HG03558 (cell line): ENCODE measurements at regions not wholly inside any gene's neighbourhood (a gene's known extent, or its start where the extent isn't known, plus 50 kb on each side); places are given as distances from the start of the nearest gene placed in this dataset.

ENCODE experiments used
- ATAC-seq: cut with Tn5 transposase; IDR thresholded peaks from one replicate; pipeline ENCODE4 v1.9.1; 2021; ENCODE audit warnings: moderate number of reproducible peaks; ENCODE audit not compliant: unreplicated experiment; ENCODE audit errors: extremely low read depth

DNA sequence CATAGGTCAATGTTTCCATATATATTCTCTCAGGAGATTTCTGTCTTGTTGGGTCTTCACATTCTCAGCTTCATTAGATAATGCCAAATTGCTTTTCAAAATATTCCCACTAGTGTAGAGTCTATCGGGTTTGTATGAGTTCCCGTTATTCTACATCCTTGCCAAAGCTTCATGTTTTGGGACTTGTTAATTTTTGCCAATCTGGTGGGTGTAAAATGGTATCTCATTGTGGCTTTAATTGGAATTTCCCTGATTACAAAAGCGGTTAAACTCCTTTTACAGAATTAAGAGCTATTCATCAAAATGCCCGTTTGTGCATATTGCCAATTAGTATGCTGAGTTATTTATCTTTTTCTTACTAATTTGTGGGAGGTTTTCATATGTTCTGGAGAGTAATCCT, 708.4 kb upstream of the ADAMTS5 start:
- ATAC-seq: no peak

DNA sequence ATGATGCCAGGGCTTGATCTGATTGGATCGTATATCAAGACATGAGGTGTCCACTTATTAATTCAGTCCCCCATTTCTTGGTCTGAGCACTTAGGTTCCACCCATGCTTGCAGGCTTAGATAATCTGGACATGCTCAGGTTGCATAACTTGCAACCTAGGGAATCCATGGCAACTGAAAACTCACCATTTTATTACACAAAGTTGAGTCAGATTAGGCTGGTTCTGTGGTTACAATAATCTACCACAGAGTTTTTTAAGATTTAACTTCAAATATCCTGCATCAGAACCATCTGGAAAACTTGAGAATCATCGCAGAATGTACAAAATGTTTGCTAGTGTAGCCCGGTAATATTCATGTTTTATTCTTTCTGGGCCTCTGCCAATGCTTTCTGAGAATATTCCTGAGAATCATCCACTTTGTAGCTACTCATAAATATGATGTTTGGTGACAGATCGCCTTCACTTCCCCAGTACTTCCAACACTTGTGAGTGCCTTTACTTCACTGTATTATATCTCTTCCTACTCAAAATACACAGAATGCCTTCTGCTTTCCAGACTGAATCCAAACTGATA, 707.2 kb upstream of the ADAMTS5 start:
- ATAC-seq: no peak

DNA sequence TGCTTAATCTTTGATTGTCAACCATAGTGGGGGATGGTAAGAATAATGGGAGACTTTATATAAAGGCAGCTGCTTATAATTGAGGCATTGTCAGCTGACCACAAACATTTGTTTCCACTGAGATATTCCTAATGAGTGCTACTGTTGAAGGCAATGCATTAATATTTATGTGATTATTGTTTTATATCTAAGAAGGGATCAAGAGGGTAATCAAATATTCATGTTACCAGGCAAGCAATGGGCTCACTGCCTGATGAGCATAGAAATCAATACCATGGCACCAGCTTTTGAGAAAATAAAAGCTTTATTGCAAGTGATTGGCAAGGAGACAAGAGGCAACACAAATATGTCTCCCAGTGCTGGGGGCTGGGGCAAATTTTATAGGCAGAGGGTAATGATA, 706.7 kb upstream of the ADAMTS5 start:
- ATAC-seq: no peak

DNA sequence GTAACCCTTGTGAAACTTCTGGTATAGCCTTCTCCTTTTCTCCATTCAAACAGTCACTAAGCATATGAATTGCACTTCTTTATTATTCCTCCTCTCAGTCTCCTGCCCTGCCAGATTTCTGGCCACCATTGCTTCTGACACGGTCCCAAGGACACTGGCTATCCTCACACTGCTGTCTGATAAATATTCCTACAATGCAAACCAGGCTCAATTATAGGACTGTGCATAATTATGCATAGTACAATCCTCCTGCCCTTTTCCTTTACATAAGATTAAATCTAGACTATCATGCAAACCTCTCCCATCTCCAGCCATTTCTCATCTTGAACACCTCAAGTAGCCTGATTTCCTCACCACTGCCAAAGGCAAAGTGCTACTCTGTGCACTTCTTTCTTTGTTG, 704.3 kb upstream of the ADAMTS5 start:
- no peak for ATAC-seq

DNA sequence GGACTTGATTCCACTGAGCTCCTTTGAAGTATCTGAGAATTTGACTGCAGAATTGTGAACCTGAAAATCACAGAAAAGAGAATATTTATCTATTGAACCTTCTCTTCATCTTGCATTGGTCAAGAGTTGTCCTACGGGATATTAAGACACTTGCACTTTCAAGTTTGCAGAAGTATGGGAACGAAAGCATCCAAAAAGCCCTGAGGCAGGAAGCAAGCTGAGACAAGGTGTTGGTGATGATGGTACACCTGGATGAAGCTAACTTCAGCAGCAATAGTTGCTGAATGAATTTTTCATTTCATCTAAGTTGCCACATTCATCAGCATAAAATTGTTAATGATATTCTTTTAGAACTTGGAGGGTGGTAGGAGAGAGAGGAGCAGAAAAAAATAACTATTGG, 686.6 kb upstream of the ADAMTS5 start:
- ATAC-seq: no peak

DNA sequence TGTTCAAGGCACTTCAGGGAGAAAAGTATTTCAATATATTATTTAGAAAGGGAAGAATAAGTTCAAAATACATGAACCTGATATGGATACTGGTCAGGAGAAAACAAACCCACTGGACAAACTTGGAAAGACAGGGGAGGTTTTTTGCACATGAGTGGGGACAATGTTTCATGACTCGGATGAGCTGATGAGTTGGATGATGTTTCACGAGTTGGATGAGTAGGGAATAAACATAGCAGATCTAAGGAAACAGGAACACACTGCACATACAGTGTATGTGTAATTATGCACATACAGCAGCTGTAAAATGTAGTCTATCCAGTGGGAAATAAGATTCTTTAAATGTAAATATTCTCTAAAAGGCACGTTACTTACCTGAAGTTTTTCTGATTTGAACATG, 682.9 kb upstream of the ADAMTS5 start:
- no peak for ATAC-seq

DNA sequence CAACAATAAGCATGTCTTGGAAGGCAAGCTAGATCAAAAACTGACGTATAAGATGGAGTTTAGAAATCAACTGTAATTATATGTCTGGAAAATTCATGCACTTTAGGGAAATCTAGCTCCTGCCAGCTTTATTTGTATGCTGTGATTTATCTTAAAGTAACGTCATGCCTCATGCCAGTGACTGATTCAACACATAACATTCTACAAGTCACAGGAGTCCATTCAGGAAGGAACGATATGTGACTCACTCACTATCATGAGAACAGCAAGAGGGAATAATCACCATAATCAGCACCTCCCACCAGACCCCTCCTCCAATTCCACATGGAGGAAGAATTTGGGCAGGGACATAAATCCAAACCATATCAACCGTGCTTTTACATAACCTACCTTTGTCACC, 682.4 kb upstream of the ADAMTS5 start:
- ATAC-seq: no peak

DNA sequence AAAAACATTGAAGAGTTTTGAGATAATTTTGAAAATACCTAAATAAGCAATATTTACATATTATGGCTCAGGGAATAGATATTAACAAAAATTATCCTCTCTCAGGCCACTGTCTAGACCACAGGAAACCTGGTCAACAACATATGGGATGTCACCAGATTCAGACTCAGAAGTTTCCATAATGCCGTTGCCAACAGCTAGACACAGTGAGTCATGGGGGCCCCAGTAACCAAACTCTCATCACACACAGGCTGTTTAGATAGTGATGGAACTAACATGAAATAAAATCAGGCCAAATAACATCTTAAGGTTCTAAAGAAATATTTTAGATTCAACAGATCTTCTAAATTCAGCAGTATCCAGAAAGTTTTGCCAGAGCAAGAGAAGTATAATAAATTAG, 681.7 kb upstream of the ADAMTS5 start:
- no peak for ATAC-seq

DNA sequence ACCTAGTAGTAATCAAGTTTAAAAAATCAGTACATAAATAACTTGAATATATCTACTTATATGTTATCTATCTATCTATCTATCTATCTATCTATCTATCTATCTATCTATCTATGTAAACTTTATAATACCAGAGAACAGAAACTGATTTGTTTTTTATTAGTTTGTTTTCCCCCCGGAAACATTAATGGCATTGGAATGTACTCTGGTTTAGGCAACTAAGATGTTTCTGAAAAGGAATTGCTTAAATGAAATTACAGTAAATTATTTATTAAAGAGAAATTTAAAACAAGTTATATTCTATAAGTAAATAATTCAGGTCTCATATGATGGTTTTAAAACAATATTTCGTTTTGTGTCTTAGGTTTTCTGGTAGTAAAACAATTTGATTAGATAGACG, 681.0 kb upstream of the ADAMTS5 start:
- ATAC-seq: no peak

DNA sequence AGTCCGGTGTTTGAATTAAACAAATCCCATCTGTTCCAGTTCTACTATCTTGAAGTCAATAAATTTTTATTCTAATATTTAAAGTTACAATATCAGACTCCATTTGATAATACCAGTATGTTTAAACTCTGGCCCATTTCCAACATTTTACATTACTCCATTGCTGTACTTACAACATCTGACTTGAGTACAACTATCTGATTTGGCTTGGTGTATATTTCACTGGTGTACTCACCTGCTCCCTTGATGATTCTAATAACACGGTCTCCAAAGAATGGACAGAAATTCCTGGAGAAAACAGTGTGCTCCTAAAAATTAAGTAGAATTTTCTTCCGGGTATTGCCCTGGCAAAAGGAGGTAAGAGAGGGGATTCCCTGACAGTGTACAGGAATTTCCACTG, 680.5 kb upstream of the ADAMTS5 start:
- ATAC-seq: no peak

DNA sequence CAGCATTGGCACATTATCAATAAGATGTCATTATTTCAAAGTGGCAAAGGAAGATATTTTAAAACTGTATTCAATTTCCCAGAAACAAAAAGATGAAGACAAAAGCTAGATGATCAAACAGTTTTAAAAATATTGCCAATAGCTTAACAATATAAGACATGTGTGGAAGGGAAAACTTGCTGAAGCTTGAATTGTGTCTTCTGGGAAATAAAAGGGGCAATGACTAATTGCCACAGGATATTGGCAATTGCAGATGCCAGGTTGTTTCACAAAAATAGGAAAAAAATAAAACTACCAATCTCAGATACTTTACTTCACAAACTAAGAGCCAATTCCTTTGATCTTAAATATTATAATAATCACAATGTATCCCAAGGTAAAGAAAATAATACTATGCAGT, 679.8 kb upstream of the ADAMTS5 start:
- no peak for ATAC-seq

DNA sequence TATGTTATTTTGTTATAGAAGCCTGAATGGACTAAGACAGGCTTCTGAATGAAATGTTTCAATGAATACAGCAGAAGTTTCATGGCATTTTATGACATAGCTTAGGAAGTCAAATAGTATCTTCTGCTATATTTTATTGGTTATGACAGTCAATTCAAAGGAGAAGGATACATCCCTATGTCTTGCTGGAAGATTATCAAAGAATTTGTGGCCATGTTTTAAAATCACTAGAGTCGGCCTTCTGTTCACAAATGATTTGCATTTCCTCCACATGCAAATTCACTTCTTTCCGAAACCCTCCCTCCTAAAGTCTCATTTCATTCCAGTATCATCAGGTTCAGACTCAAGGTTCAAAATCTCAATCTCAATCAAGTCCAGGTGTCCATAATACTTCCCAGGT, 679.2 kb upstream of the ADAMTS5 start:
- ATAC-seq: no peak

DNA sequence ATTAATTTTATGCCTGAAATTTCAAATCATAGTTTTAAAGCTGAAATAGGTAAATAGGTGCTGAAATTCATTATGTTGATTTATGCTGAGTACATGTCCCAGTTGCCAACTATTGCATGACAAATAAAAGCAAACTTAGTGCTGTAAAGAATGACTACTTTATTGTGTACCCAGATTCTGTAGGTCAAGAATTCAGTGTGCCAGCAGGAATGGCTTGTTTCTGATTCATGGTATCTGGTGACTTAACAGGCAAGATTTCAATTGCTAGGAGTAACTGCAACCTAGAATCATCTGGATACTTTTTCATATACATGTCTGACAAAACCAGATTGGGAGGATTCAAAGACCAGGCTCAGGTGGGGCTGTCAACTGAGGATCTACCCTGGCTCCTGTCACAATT, 678.4 kb upstream of the ADAMTS5 start:
- no peak for ATAC-seq

DNA sequence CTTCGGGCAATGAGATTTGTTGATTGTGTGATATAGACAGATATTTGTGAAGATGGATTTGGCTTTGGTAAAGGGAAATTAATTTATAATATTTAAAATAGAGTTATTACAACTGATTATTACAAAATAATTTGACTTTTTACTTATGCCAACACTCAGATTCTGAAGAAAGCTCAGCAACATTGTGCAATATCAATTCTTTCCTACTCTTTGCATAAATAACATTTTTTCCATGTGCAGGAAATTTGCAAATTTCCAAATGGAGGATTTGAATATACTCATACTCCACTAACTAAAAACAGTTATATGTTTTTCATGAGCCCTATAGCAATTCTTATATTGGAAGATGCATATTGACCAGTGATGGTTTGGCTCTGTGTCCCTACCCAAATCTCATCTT, 676.4 kb upstream of the ADAMTS5 start:
- no peak for ATAC-seq

DNA sequence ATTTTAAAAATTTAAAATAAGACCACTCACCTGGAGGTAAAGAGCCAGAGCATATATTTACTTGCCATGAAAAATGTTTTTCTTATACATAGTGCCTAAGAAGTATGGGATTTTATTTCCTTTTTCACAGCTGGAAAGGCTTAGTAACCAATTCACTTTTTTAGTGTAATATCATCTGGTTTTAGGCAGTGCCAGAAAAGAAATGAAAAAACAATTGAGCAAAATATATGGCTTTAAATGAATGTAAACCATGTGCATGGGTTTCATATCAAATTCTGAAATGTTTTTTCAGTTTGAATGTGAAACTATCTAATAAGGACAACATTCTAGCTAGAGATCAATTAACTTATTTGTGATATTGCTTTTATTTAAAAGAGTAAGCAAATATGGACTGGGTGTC, 672.4 kb upstream of the ADAMTS5 start:
- no peak for ATAC-seq

DNA sequence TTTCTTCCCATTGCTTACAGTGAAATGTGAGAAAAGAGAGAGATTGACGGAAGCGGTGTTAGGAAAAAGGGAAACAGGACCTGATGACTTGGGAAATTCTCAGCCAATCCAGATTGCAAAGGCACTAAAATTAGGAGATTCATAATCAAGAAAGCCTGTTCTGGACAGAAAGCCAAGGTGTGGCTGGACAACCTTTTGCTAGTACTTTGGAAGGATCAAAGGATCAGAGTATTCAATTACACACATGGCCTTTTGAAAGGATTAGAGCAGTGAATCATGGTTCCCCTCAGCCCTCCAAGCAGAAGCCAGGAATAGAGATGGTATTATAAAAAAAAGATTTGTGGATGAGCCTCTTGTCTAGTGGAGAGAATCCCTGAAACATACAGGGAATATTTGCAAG, 669.8 kb upstream of the ADAMTS5 start:
- no peak for ATAC-seq

DNA sequence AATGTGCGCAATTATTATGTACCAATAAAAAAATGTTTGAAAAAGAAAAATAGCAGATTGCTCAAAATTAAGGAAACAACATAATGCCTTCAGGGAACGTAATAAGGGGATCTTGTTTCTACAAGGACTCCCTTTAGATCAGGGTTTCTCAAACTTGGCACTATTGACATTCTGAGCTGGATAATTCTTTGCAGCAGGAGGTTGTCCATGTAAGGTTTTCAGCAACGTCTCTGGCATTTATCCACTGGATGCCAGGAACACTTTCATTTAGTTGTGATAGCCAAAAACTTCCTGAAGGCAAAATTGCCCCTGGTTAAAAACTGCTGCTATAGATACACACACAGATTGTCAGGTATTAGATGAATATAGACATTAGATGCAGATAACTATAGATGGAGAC, 666.7 kb upstream of the ADAMTS5 start:
- ATAC-seq: no peak

DNA sequence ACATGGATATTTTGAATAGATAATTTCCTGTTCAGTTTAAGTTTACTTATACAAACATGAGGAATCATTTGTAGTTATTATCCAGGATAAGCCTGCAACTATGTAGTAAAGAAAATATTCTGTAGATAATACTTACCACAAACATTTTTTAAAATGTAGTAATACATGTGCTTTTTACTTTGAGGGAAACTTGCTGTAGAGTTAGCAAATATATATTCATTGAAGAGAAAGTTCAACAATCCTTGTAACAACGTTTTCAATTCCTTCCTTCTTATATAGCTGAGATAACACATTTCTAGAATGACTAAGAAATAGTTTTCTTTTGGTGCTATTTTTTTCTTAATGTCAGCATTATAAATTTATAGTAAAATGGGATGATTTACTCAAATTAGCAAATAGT, 664.6 kb upstream of the ADAMTS5 start:
- no peak for ATAC-seq

DNA sequence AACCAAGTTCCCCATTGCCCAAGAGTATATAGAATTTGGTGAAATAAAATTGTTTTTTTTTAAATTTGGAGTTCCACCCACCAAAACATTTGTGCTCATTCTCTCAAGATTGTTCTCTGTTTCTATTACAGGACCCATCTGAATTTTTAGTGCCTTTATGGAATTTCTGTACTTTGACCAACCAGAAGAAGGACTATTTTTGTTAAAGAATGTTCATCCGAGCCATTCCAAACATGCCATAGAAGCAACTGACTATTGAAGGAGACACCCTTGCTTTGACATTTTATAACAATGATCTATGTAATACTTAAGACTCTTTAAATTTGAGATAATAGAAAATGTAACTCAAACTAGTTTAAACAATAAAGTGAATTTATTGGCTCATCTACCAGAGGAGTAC, 655.7 kb upstream of the ADAMTS5 start:
- ATAC-seq: no peak

DNA sequence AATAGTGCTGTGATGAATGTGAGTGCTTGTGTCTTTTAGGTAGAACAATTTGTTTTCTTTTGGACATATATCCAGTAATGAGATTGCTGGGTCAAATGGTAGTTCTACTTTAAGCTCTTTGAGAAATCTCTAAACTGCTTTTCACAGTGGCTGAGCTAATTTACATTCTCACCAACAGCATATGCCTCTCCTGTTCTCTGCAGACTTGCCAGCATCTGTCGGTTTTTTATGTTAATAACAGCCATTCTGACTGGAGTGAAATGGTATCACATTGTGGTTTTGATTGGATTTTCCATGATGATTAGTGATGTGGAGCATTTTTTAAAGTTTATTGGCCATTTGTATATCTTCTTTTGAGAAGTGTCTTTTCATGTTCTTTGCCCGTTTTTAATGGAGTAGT, 647.3 kb upstream of the ADAMTS5 start:
- no peak for ATAC-seq

DNA sequence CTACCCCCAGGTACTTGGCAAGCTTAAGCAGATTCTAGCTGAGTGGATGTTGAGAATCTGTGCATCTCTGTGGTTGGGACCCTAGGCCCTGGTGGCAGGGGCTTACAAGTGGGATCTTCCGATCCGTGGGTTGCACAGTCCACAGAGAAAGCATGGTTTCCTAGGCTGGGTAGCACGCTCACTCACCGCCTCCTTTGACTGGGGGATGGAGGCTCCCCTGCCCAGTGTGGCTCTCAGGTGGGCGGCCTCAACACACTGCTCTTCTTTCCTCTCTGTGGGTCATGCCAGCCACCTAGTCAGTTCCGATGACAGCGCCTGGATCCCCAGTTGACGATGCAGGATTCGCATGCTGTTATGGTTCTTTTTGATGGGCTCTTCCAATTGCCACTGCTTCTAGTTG, 639.5 kb upstream of the ADAMTS5 start:
- no peak for ATAC-seq

DNA sequence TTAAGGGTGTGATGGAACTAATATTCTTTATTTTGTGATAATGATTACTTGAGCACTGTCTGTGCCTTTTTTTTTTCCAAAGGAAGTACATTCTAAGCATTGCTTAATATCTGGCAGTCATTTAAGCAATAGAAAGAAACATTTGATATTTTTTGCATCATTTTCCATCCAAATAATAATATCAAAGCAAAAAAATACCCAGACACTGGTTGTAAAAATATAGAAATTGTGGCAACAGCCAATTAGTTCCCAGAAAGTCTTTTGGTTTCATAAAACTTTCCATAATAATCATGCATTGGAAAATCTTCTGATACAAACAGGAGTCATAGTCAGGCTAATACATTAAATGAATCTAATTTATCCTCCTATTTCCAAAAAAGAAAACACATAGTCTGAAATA, 629.3 kb upstream of the ADAMTS5 start:
- no peak for ATAC-seq

DNA sequence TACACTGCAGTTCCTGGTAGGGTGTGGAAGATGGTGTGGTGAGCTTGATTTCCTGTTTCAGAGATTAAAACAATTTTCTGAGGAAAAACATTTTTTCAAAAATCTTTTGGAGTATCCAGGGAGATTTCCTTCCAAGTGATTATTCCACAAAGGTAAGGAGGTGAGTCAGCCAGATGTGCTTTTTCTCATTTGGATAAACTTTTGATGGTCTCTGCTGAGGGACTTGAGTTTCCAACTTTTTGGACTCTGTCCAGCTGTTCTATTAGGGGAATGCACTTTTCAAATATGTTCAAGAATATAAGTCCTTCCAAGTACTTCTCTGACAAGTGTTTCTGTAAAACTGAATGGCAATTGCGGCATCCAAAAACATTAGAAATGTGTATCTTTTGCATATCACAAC, 628.8 kb upstream of the ADAMTS5 start:
- ATAC-seq: no peak
